NCI-H2196 (cell line): ENCODE measurements at regions not wholly inside any gene's neighbourhood (a gene's known extent, or its start where the extent isn't known, plus 50 kb on each side); places are given as distances from the start of the nearest gene placed in this dataset.
"Not testable (repeated sequence)": the region's sequence is repeated elsewhere in the genome, so short reads cannot be mapped to it uniquely, and the experiment has no call there.

Source experiments
- DNase-seq: peaks from one replicate; lab custom pipeline; 2025; ENCODE audit not compliant: unreplicated experiment; lab: John Stamatoyannopoulos, UW

DNA sequence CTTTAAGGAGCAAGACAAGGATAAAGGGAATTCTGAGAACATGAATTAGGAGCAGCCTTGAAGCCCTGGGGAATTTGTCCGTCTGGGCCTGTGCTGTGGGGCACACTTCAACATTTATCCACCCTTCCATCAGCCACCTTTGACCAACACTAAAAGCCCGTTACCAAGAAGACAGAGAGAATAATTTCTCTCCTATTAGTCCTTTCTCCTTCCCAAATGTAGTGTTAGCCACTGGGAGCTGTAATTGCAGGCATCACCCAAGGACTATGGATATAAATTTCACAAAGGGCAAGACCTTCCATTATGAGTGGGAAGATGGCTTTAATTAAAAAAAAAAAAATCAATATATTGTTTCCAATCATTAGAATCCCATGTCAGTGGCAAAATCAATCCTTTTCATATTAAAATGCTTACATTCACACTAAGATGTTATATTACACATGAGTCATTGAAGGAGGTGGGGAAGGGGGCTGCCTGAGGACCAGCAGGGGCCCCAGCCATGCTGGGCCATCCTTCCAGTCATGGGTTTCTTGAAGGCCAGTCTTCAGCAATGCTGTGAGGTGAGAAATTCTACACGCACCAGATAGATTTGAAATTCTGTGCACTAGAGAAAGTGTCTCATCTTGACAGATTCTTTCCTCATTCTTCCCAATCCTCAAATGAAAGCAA is 292.5 kb upstream of the NRP1 start:
- DNase-seq, result no peak

- DNase-seq, result no peak
Measured at GRCh38 chr10:33623669-33624068, 289.2 kb upstream of the NRP1 start.

DNA sequence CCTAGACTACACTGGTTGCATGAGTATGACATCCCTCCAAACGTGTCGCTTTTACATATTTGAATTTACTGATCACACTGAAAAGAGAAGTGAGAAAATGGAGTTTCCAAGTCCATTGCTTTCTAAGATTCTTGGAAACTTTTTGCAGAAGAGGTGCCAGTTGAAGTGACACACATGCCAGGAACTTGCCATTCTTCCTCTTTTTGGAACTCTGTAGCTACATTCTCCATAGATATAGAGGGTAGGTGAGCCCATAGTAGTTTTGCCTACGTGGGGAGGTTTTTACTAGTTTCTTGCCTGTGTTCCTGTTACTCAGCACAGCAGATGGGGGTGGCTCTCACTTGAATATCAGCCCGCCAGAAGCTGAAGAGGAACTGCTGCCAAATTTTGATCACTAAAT is 286.6 kb upstream of the NRP1 start:
- DNase-seq, result no peak

GRCh38 chr10:33618196-33618595 is 283.7 kb upstream of the NRP1 start:
- no peak for DNase-seq

DNA sequence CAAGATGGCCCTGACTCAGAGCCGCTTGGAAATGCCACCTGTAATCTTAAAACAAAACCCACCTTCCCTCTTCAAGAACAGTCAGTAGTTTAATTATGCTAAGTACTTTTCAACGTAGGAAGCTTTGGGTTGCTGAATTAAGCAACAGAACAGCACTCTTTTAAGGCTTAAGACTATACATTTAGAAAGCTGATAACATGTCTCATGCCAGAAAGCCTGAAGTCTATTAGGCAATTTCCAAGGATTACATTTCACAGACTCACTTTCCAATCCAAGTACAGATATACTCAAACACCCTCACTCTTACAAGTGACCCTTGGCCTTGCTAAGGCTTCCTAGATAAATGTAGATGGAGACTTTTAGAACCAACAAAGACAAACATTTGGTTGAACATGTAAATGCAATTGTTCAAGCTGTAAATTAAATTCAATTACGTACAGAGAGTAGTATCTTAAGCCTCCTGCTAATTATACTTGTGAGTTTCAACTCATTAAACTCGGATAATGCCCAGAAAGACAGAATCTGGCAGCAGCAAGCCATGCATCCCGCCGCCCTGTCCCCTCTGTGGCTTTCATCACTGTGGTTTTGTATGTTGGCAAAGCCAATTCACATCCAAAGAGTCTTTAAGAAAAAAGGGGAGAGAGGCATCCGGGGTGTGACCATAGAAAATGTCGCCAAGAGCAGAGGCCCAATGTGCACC is 283.1 kb upstream of the NRP1 start:
- no peak for DNase-seq

DNA sequence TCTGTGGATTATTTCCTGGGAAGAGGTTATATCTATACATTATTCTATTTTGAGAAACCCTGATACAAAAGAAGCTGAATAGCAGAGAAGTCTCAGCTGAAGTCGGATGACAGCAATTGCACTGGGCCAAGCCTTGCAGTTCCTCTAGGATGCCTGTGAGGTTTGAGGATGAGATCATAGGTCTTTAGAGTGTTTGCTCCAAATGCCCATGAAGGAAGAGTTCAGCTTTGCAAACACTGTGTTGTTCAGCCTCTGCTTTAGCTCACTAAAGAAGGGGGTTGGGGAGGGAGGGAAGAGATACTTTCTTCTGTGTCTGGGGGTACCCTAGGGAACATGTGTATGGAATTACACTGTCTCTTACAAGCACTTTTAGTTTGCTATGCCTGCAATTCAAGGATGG is 282.5 kb upstream of the NRP1 start:
- no peak for DNase-seq

- no peak for DNase-seq
Measured at GRCh38 chr10:33612551-33612950, 278.1 kb upstream of the NRP1 start.

DNA sequence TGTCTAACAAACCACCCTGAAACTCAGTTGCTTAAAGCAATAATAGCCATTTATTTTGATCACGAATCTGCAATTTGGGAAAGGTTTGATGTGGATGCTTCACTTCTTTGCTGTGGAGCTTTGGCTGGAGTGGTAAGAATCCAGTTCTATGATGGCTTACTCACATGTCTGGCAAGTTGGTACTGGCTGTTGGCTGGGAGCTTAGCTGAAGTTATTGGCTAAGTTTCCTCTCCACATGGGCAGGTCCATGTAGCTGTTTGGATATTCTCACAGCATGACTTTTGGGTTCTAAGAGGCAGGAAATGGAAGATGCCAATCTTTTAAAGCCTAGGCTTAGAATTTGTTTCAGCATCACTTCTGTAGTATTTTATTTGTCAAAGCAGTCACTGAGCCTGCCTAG is 277.6 kb upstream of the NRP1 start:
- DNase-seq, result no peak

DNA sequence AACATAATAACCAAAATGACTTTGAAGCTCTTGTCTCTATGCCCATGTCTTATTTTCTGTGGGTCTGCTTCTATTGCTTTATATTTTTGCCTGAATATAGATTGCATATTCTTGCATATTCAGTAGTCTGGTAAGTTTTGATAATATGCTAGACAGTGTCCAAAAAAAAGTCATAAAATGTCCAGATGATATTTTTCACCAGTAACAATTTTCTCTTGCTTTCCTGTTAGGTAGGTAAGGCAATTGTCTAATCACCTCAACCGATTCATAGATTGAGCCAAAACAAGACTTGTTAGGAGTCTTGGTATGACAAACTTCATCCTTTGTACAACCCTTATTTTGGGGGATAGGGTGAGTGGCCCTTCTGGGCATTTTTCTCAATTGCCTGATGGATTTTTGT is 277.0 kb upstream of the NRP1 start:
- no peak for DNase-seq

GRCh38 chr10:33609546-33609945 is 275.1 kb upstream of the NRP1 start:
- DNase-seq, result no peak

GRCh38 chr10:33602278-33602677 is 267.8 kb upstream of the NRP1 start:
- no peak for DNase-seq

GRCh38 chr10:33600381-33600780 is 265.9 kb upstream of the NRP1 start:
- DNase-seq, result no peak

- no peak for DNase-seq
Measured at GRCh38 chr10:33596422-33596821, 262.0 kb upstream of the NRP1 start.

DNA sequence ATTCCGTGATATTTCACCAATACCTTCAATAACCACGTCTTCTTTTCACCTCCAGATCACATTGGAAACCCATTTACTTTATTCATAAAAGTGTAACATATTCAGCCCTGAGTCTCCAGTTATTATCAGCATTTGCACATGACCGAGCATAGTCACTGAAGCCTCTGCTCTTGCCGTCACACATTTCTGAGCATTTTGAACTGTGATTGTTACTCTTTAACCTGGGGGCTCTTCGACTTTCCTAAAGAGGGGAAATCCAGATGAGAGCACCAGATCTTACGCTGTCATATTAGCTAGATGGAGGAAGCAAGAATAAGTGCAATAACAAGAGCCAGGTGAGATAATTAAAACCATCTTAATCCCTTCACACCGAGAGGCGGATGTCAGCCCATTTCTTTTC is 260.0 kb upstream of the NRP1 start:
- no peak for DNase-seq

- no peak for DNase-seq
Measured at GRCh38 chr10:33588974-33589600, 254.6 kb upstream of the NRP1 start.

- not testable (repeated sequence) for DNase-seq
Measured at GRCh38 chr10:33584596-33584995, 250.1 kb upstream of the NRP1 start.

- DNase-seq, result no peak
Measured at GRCh38 chr10:33579996-33580395, 245.5 kb upstream of the NRP1 start.

DNA sequence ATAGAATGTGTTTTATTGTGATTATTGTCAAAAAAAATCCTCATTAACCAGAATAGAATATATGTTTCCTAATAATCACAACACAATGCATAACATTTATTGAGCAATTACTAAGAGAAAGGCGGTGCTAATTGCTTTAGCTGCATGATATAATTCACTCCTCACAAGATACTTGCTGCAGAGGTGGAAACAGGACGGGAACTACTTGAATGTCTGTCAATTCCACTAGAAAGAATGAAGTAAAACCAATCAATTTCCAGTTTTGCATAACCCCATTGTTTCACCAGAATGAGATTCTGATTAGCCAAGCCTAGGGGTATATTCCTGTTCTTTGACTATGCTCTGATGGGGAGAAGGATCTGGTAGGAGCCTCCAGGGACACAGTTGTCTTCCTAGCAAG is 239.1 kb upstream of the NRP1 start:
- DNase-seq, result no peak

- no peak for DNase-seq
Measured at GRCh38 chr10:33571616-33572015, 237.1 kb upstream of the NRP1 start.

DNA sequence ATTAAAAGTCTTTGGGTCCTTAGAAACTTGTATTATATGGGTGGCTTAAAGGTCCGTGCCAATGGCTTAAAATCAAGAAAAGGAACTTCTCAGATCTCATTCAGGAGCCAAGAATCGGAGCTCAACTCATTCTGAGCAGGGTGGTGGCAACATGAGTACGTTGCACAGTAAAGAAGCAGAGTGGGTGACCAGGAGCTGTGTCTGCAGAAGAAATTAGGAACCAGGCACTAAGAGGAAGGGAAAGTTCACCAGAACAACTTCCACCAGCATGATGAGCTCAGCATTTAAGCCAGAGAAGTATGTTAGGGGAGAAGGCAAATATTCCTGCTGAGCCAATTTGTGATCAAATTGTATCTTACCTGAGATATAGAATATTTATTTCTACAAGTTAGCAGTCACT is 236.0 kb upstream of the NRP1 start:
- DNase-seq, result no peak

- DNase-seq, result no peak
Measured at GRCh38 chr10:33569702-33570101, 235.2 kb upstream of the NRP1 start.

DNA sequence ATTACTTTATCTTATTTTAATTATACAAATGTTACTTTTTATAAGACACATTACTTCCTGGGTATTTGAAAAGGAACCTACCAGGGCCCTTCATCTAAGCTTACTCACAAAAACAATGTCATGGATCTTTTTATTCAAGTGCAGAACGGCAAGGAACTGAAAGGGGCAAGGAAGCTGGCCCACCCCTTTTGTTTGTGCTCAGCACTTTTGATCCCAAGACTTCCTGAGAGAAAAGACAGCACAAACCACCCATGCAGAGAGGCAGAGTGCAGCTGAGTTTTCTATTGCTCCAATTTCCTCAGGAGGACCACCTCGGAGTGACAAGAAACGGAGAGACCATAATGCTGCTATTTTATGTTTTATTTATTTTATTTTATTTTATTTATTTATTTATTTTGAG is 232.0 kb upstream of the NRP1 start:
- DNase-seq, result no peak

DNA sequence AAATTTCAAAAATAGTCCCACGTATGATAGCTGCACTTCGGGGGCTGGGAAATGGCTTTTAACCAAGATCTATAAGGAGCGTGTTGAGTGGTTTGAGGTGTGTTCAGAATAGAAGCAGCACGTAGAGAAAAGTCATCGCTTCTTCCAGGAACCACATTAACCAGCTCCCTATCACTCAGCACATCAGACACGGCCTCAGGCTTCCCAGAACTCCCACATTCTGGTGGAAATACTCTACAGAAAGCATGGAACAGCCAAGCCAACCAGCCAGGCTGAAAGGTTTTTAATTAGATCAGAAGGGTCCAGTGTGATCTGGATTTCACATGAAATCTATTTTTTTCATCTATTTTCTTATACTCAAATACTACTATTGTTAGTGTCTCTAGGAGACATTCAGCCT is 231.5 kb upstream of the NRP1 start:
- no peak for DNase-seq
